ENCODE measurements at regions not wholly inside any gene's neighbourhood (a gene's known extent, or its start where the extent isn't known, plus 50 kb on each side); places are given as distances from the start of the nearest gene placed in this dataset.

- WGBS, 2 donors: 88 to 90% methylated on average over 11 to 12 of the region's 12 CpGs
- Histone ChIP-seq H3K27me3 (no peaks in the 10 kb centered on the region), H3K4me3 (no peak overlapping the region), H3K27ac (no peak overlapping the region), H3K36me3 (no peaks in the 10 kb centered on the region), H3K9me3 (peaks cover 0 to 2% (median 0%) of the 10 kb centered on the region in 4 donors), H3K4me1 (no peaks in the 10 kb centered on the region)
- no peak for DNase-seq (ENCODE audit: low spot score in 2 of 2)
- TF ChIP-seq POLR2A (IDR thresholded peaks at IDR 0.05) (no peak), CTCF (IDR thresholded peaks at IDR 0.05) (no peak), EP300 (IDR thresholded peaks at IDR 0.05) (no peak)
Measured at GRCh38 chr2:129008881-129009554, 690.4 kb upstream of the HS6ST1 start.

- peaks cover 0 to 2% (median 0%) of the 10 kb centered on the region in 4 donors for H3K9me3 ChIP-seq
- H3K27me3 ChIP-seq: no peaks in the 10 kb centered on the region
- no peak for TF ChIP-seq POLR2A (IDR thresholded peaks at IDR 0.05)
- no peak for TF ChIP-seq EP300 (IDR thresholded peaks at IDR 0.05)
- no peak for TF ChIP-seq CTCF (IDR thresholded peaks at IDR 0.05)
Measured at GRCh38 chr2:129009555-129010146, 691.0 kb upstream of the HS6ST1 start.

GRCh38 chr2:129010262-129010661 is 691.6 kb upstream of the HS6ST1 start:
- H3K4me1 ChIP-seq: no peaks in the 10 kb centered on the region
- H3K27ac ChIP-seq: no peak overlapping the region
- no peaks in the 10 kb centered on the region for H3K36me3 ChIP-seq
- no peak overlapping the region for H3K4me3 ChIP-seq
- peaks cover 0 to 2% (median 0%) of the 10 kb centered on the region in 4 donors for H3K9me3 ChIP-seq
- H3K27me3 ChIP-seq: no peaks in the 10 kb centered on the region
- no peak for DNase-seq (ENCODE audit: low spot score in 2 of 2)
- TF ChIP-seq POLR2A (IDR thresholded peaks at IDR 0.05): no peak
- TF ChIP-seq CTCF (IDR thresholded peaks at IDR 0.05): no peak
- no peak for TF ChIP-seq EP300 (IDR thresholded peaks at IDR 0.05)
- WGBS, 2 donors: 71 to 76% methylated on average over 5 of the region's 5 CpGs

More at GRCh38 chr2:129009555-129010146, 691.0 kb upstream of the HS6ST1 start:
- H3K4me3 ChIP-seq: no peak overlapping the region
- H3K27ac ChIP-seq: no peak overlapping the region
- H3K4me1 ChIP-seq: no peaks in the 10 kb centered on the region
- WGBS, 2 donors: 82 to 87% methylated on average over 11 of the region's 11 CpGs
- no peaks in the 10 kb centered on the region for H3K36me3 ChIP-seq
- DNase-seq (ENCODE audit: low spot score in 2 of 2): no peak

GRCh38 chr2:129011466-129012061 is 692.9 kb upstream of the HS6ST1 start:
- Histone ChIP-seq H3K4me3 (no peak overlapping the region), H3K36me3 (no peaks in the 10 kb centered on the region), H3K27me3 (no peaks in the 10 kb centered on the region), H3K4me1 (no peaks in the 10 kb centered on the region), H3K9me3 (peaks cover 0 to 2% (median 0%) of the 10 kb centered on the region in 4 donors), H3K27ac (no peak overlapping the region)
- DNase-seq (ENCODE audit: low spot score in 2 of 2): no peak
- WGBS, 2 donors: 82% methylated on average over 9 of the region's 9 CpGs
- TF ChIP-seq POLR2A (IDR thresholded peaks at IDR 0.05) (no peak), CTCF (IDR thresholded peaks at IDR 0.05) (no peak), EP300 (IDR thresholded peaks at IDR 0.05) (no peak)

GRCh38 chr2:129014432-129014831 is 695.8 kb upstream of the HS6ST1 start:
- Histone ChIP-seq H3K27me3 (no peaks in the 10 kb centered on the region), H3K27ac (no peak overlapping the region), H3K4me1 (no peaks in the 10 kb centered on the region), H3K4me3 (no peak overlapping the region), H3K9me3 (peaks cover 0 to 2% (median 0%) of the 10 kb centered on the region in 4 donors), H3K36me3 (no peaks in the 10 kb centered on the region)
- DNase-seq (ENCODE audit: low spot score in 2 of 2): no peak
- no peak for TF ChIP-seq POLR2A (IDR thresholded peaks at IDR 0.05)
- no peak for TF ChIP-seq EP300 (IDR thresholded peaks at IDR 0.05)
- no peak for TF ChIP-seq CTCF (IDR thresholded peaks at IDR 0.05)
- WGBS, 2 donors: 60 to 73% methylated on average over 2 of the region's 2 CpGs
